Natural killer cell (primary cell): ENCODE measurements at regions not wholly inside any gene's neighbourhood (a gene's known extent, or its start where the extent isn't known, plus 50 kb on each side); places are given as distances from the start of the nearest gene placed in this dataset.

Experiments used
- ATAC-seq, 3 donors: fragments of 150-1000 bp in 2 of 3; fragments of 200-7000 bp in 1 of 3; cut with Tn5 transposase; 1 replicate in 1 of 3; 2 replicates in 2 of 3; pipeline ENCODE4 v1.10.0; 2021; ENCODE audit warnings: mild to moderate bottlenecking in 2 of 3, moderate library complexity in 2 of 3
- DNase-seq, 2 donors: peaks; one replicate each; pipeline versions ENCODE4 v3.0.0 to v3.0.0-alpha.2; 2013 to 2021; ENCODE audit warnings: mixed read lengths in 1 of 2
- H3K27ac ChIP-seq: one replicate; pipeline ENCODE4 v1.5.1; 2013; ENCODE audit warnings: mild to moderate bottlenecking, low read length
- H3K27me3 ChIP-seq: one replicate; pipeline ENCODE4 v1.6.1; 2013; ENCODE audit warnings: low read length; ENCODE audit not compliant: control insufficient read depth, insufficient read depth
- H3K36me3 ChIP-seq: one replicate; pipeline ENCODE4 v1.6.1; 2013; ENCODE audit warnings: low read length; ENCODE audit not compliant: control insufficient read depth, insufficient read depth
- H3K4me1 ChIP-seq: one replicate; pipeline ENCODE4 v1.6.1; 2013; ENCODE audit warnings: low read length; ENCODE audit not compliant: control insufficient read depth, insufficient read depth
- H3K4me3 ChIP-seq: one replicate; pipeline ENCODE4 v1.5.1; 2013; ENCODE audit warnings: low read length
- H3K9me3 ChIP-seq: one replicate; pipeline ENCODE4 v1.6.1; 2013; ENCODE audit warnings: low read length; ENCODE audit not compliant: control insufficient read depth, insufficient read depth
- H3K27ac Mint-ChIP-seq, 2 donors: one replicate each; pipeline ENCODE4 v1.8.0; 2022; ENCODE audit warnings: mild to moderate bottlenecking in 2 of 2, mixed read lengths in 2 of 2, moderate library complexity in 1 of 2
- H3K27me3 Mint-ChIP-seq, 2 donors: one replicate each; pipeline ENCODE4 v1.8.0; 2022; ENCODE audit warnings: low read depth in 2 of 2, mixed read lengths in 2 of 2
- H3K36me3 Mint-ChIP-seq: one replicate; pipeline ENCODE4 v1.8.0; 2022; ENCODE audit warnings: mixed read lengths
- H3K4me1 Mint-ChIP-seq, 2 donors: one replicate each; pipeline ENCODE4 v1.8.0; 2022; ENCODE audit warnings: mixed read lengths in 2 of 2
- H3K4me3 Mint-ChIP-seq: one replicate; pipeline ENCODE4 v1.8.0; 2022; ENCODE audit warnings: mild to moderate bottlenecking, moderate library complexity, mixed read lengths
- H3K9me3 Mint-ChIP-seq, 2 donors: one replicate each; pipeline ENCODE4 v1.8.0; 2022; ENCODE audit warnings: mixed read lengths in 2 of 2
- CTCF ChIP-seq: fragments of 200-600 bp; IDR thresholded peaks from one replicate; pipeline ENCODE4 v1.8.0; 2022; ENCODE audit warnings: antibody characterized with exemption
- WGBS: methylation state at CpG from one replicate; pipeline ENCODE4 v1.1.7; 2013; ENCODE audit warnings: missing lambda C conversion rate; ENCODE audit not compliant: insufficient coverage; 5-methylcytosine and 5-hydroxymethylcytosine counted together
- intact Hi-C: fragments of 100-400 bp; cut with micrococcal nuclease; formaldehyde crosslinking; loops from one replicate; pipeline ENCODE4 v1.14.2; 2022

GRCh38 chr13:21813110-21813509, 142.2 kb downstream of the FGF9 start:
- no peak overlapping the region for H3K4me3 ChIP-seq
- DNase-seq: no peak
- H3K9me3 ChIP-seq: no peaks in the 10 kb centered on the region
- ATAC-seq: no peak
- no peak overlapping the region for H3K27ac ChIP-seq
- Mint-ChIP-seq H3K27me3 (peaks cover 0 to 17% of the 10 kb centered on the region in 2 donors), H3K27ac (no peak overlapping the region), H3K4me1 (no peaks in the 10 kb centered on the region), H3K9me3 (no peaks in the 10 kb centered on the region), H3K36me3 (no peaks in the 10 kb centered on the region), H3K4me3 (no peak overlapping the region)
- intact Hi-C loops: no loop called here
- WGBS: 83% methylated on average over 3 of the region's 4 CpGs
- no peak for TF ChIP-seq CTCF
- no peaks in the 10 kb centered on the region for H3K36me3 ChIP-seq
- no peaks in the 10 kb centered on the region for H3K27me3 ChIP-seq
- no peaks in the 10 kb centered on the region for H3K4me1 ChIP-seq

GRCh38 chr13:21813844-21814243, 143.0 kb downstream of the FGF9 start:
- DNase-seq: no peak
- Mint-ChIP-seq H3K9me3 (no peaks in the 10 kb centered on the region), H3K36me3 (no peaks in the 10 kb centered on the region), H3K4me3 (no peak overlapping the region), H3K27ac (no peak overlapping the region), H3K27me3 (peaks cover 0 to 17% of the 10 kb centered on the region in 2 donors), H3K4me1 (no peaks in the 10 kb centered on the region)
- ATAC-seq: no peak
- H3K27me3 ChIP-seq: no peaks in the 10 kb centered on the region
- no peaks in the 10 kb centered on the region for H3K4me1 ChIP-seq
- 82% methylated on average over 4 of the region's 4 CpGs for WGBS
- intact Hi-C loops: no loop called here
- no peaks in the 10 kb centered on the region for H3K36me3 ChIP-seq
- no peak overlapping the region for H3K4me3 ChIP-seq
- H3K9me3 ChIP-seq: no peaks in the 10 kb centered on the region
- no peak overlapping the region for H3K27ac ChIP-seq
- TF ChIP-seq CTCF: no peak

GRCh38 chr13:21814604-21815003, 143.7 kb downstream of the FGF9 start:
- intact Hi-C loops: no loop called here
- Histone ChIP-seq H3K27ac (no peak overlapping the region), H3K4me3 (no peak overlapping the region), H3K36me3 (no peaks in the 10 kb centered on the region), H3K27me3 (no peaks in the 10 kb centered on the region), H3K4me1 (no peaks in the 10 kb centered on the region), H3K9me3 (no peaks in the 10 kb centered on the region)
- peaks cover 0 to 16% of the 10 kb centered on the region in 2 donors for H3K27me3 Mint-ChIP-seq
- no peaks in the 10 kb centered on the region for H3K4me1 Mint-ChIP-seq
- no peaks in the 10 kb centered on the region for H3K36me3 Mint-ChIP-seq
- ATAC-seq (no peak), DNase-seq (no peak)
- H3K4me3 Mint-ChIP-seq: no peak overlapping the region
- no peaks in the 10 kb centered on the region for H3K9me3 Mint-ChIP-seq
- 84% methylated on average over 7 of the region's 7 CpGs for WGBS
- H3K27ac Mint-ChIP-seq: no peak overlapping the region
- TF ChIP-seq CTCF: no peak

- Histone ChIP-seq H3K4me1 (no peaks in the 10 kb centered on the region), H3K4me3 (no peak overlapping the region), H3K27ac (no peak overlapping the region), H3K27me3 (no peaks in the 10 kb centered on the region), H3K9me3 (no peaks in the 10 kb centered on the region), H3K36me3 (no peaks in the 10 kb centered on the region)
- Mint-ChIP-seq H3K27me3 (peaks cover 0 to 3% of the 10 kb centered on the region in 2 donors), H3K4me1 (no peaks in the 10 kb centered on the region), H3K27ac (no peak overlapping the region), H3K36me3 (no peaks in the 10 kb centered on the region), H3K9me3 (no peaks in the 10 kb centered on the region), H3K4me3 (no peak overlapping the region)
- no peak for DNase-seq
- TF ChIP-seq CTCF: no peak
- 97% methylated on average over 25 of the region's 25 CpGs for WGBS
- intact Hi-C loops: no loop called here
- ATAC-seq: no peak
Observed at GRCh38 chr13:21817878-21818277, 147.0 kb downstream of the FGF9 start.
